ENCODE measurements at regions not wholly inside any gene's neighbourhood (a gene's known extent, or its start where the extent isn't known, plus 50 kb on each side); places are given as distances from the start of the nearest gene placed in this dataset.
"Not testable (repeated sequence)": the region's sequence is repeated elsewhere in the genome, so short reads cannot be mapped to it uniquely, and the experiment has no call there.

- no peak for DNase-seq
Measured at GRCh38 chr2:126952216-126952615, 53.5 kb downstream of the TEX51 start.

- DNase-seq = no peak
Measured at GRCh38 chr2:126953483-126953882, 54.8 kb downstream of the TEX51 start.

GRCh38 chr2:126954831-126955230 lies 56.1 kb downstream of the TEX51 start:
- no peak for DNase-seq

- not testable (repeated sequence) for DNase-seq
Measured at GRCh38 chr2:126956773-126957172, 58.1 kb downstream of the TEX51 start.

- DNase-seq = no peak
Measured at GRCh38 chr2:126963390-126963789, 64.7 kb downstream of the TEX51 start.

- no peak for DNase-seq
Measured at GRCh38 chr2:126966601-126967000, 67.9 kb downstream of the TEX51 start.

GRCh38 chr2:126970583-126970982 lies 71.9 kb downstream of the TEX51 start:
- DNase-seq = peak; percentile 44

- DNase-seq = no peak
Measured at GRCh38 chr2:126971162-126971480, 72.4 kb downstream of the TEX51 start.

GRCh38 chr2:126971481-126972278 lies 73.0 kb downstream of the TEX51 start:
- peak; percentile 6 for DNase-seq

GRCh38 chr2:126972279-126972626 lies 73.6 kb downstream of the TEX51 start:
- no peak for DNase-seq

GRCh38 chr2:126973745-126974144 lies 75.1 kb downstream of the TEX51 start:
- DNase-seq = no peak

- no peak for DNase-seq
Measured at GRCh38 chr2:126975671-126976655, 77.3 kb downstream of the TEX51 start.

- no peak for DNase-seq
Measured at GRCh38 chr2:126976721-126977328, 78.1 kb downstream of the TEX51 start.

- DNase-seq = no peak
Measured at GRCh38 chr2:126978333-126978732, 79.6 kb downstream of the TEX51 start.

- no peak for DNase-seq
Measured at GRCh38 chr2:126979039-126980003, 80.6 kb downstream of the TEX51 start.

GRCh38 chr2:126981476-126981875 lies 82.8 kb downstream of the TEX51 start:
- DNase-seq = no peak

- DNase-seq = no peak
Measured at GRCh38 chr2:126982935-126983334, 84.2 kb downstream of the TEX51 start.

GRCh38 chr2:126986631-126987187 lies 88.0 kb downstream of the TEX51 start:
- DNase-seq = no peak

GRCh38 chr2:126988482-126988881 lies 89.8 kb downstream of the TEX51 start:
- no peak for DNase-seq

GRCh38 chr2:126989064-126989463 lies 90.4 kb downstream of the TEX51 start:
- DNase-seq = not testable (repeated sequence)

- no peak for DNase-seq
Measured at GRCh38 chr2:126990200-126990599, 91.5 kb downstream of the TEX51 start.
